Effector CD4-positive, alpha-beta T cell (primary cell): ENCODE measurements at regions not wholly inside any gene's neighbourhood (a gene's known extent, or its start where the extent isn't known, plus 50 kb on each side); places are given as distances from the start of the nearest gene placed in this dataset.

Source experiments
- DNase-seq: peaks from one replicate; pipeline ENCODE4 v3.0.0-alpha.2; 2020

DNA sequence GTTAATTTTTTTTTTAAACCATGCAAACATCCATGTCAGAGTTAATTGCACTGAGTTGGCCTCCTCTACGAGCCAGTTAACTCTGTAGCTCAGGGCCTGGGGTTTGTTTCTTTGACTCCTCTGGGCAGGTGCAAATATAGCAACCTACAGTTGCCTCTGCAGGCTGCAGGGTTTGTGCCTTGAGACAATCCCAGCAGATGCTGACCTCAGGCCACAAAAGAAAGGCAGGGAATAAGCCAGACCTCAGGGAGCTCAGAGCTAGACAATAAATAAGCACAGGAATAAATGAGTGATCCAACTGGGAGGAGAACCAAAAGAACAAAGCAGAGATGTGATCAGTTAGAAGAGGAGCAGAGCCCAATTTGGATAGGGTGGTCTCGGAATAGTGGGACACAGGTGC, 390.8 kb downstream of the SHANK2 start:
- DNase-seq = no peak

DNA sequence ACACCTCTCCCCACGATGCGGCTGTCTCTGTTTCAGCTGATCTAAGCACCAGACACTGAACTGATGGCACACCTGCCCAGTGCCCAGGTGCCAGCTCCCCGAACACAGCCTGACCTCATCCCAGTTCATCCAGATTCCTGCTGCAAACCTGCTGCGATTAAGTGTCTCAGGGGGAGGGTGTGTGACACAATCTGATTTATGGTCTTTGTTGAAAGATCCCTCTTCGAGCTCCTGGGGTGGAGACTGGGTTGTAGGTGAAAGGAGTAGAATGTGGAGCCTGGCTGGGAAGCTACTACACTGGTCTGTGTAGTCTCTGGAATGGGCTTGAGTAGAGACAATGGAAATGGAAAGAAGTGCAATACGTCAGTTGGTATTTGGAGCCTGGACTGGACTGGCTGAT, 390.3 kb downstream of the SHANK2 start:
- DNase-seq = no peak

DNA sequence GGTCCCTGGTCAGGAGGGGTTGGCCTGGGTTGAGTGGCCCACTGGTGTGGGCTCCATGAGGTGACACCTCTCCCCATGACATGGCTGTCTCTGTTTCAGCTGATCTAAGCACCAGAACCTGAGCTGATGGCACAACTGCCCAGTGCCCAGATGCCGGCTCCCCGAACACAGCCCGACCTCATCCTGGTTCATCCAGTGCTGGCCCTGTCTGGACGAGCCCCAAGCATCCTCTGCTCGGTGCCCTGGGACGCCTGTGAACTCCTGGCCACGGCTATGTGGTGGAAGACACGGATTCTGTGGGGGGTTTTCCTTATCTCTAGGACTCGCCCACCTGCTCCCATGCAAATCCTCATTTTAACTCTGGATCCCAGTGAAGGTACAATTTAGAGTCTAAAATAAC, 389.2 kb downstream of the SHANK2 start:
- no peak for DNase-seq

DNA sequence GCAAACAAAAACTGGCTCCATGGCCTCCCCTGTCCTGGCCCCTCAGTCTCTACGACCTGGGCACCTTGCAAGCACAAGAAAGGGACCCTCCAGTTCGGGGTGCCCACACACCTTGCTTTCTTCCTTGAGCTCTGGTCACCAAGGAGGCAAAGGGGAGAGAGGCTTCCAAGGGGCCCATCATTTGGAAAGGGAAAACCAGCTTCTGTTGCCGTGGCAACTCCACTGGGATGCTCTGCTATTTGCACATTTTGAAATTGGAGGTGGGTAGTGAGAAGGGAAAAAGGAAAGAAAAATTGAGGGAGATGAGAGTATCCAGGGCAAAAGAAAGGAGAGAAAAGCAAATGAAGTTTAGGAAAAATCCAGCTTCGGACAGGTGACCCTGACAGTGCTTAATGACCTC, 388.4 kb downstream of the SHANK2 start:
- DNase-seq = no peak

DNA sequence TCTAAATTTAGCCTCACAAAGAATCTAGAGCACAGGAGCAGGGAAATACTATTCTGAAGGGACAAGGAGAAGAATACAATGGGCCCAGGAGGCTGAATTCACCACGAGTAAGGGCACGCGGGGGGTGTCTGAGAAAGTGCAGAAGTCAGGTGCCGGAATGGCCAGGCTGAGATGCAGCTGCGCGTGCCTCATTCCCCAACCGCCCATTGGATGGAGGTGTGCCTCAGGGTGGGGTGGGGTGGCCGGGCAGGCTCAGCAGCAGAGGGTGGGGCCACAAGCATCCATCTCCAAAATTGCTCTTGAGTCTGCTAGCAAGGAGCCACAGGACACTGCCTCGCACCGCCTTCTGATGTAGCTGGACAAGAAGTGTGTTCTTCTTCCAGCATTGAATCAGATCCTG, 387.0 kb downstream of the SHANK2 start:
- no peak for DNase-seq

DNA sequence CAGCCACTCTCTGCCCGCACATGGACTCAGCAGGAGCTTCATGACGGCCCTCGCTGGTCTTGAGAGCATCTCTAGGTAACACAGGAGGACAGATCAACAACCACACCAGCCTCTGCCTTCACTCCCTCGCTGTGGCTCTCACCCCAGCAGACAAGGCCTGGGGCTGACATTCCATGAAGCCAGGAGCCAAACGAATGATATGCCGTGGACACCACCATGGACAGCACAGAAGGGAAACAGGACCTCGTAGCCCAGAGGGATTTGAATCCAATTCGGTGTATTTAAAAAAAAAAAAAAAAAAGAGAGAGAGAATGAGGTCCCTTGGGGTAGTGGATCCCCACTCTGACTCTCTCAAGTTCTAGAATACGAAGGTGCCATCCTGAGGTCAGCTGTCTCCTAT, 385.5 kb downstream of the SHANK2 start:
- DNase-seq = no peak

DNA sequence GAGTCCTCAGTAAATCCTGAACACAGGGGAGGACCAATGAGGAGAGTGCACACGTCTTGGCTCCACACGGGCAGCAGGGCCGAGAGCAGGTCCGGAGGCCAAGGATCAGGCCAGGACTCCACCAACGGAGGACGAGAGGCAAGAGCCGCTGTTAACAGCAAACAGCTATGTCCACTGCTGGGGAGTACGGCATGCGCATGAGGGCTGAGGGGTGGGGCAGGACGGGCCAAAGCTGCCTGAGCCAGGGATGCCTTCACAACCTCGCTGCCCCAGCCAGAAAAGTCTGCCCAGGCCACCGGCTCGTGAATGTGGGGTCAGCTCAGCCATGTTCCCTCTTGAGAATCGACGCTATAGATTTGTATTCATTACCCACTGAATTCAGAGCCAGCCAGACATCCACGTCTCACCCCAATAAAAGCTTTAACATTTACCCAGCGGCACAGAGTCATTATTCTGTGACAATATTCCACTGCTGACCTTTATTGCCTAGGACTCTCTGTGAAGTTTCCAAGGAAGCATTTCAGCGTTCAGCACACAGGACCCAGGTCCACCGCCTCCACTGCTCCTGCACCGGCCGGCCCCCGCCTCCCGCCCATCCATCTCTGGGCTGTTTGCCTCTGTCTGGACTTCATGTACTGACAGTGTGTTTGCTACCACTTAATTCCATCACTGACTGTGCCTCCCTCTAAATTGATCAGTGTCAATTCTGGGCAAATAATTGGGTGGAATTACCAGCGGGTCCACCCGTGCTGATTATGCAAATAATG, 384.9 kb downstream of the SHANK2 start:
- no peak for DNase-seq

DNA sequence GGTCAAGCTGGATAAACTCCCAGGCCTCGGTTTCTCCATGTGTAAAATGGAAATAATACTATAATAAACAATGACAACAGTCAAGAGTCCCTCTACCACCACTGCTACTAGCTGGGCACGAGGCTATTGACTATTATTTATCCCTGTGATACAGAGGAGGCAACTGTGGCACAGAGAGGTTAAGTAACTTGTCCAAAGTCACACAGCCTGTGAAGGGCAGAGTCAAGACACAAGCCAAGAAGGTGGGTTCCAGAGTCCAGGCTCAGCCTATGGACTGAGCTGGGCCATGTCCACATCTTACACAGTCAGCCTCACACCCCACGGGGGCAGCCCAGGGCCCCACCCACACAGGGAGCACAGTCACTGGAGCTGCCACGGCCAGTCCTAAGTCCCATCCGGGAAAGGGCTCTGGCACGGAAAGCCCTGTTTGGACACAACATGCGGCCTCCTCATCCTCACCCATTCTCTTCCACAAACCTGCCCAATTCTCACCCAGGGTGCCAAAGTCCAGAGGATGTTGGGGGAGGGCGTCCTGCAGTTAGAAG, 384.0 kb downstream of the SHANK2 start:
- DNase-seq = no peak

DNA sequence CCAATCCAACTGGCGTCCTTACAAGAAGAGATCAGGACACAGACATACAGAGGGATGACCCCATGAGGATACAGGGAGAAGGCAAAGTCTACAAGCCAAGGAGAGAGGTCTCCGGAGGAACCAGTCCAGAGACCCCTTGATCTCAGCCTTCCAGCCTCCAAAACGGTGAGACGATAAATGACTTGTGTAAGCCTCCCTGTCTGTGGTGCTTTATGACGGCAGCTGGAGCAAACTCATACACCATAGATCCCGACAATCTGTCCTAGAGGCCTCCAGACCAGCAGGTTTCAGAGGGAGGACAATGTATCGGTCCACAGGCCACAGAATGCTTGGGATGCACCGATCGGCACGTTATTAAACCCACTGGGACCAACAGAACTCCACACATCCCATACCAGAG, 383.3 kb downstream of the SHANK2 start:
- no peak for DNase-seq

DNA sequence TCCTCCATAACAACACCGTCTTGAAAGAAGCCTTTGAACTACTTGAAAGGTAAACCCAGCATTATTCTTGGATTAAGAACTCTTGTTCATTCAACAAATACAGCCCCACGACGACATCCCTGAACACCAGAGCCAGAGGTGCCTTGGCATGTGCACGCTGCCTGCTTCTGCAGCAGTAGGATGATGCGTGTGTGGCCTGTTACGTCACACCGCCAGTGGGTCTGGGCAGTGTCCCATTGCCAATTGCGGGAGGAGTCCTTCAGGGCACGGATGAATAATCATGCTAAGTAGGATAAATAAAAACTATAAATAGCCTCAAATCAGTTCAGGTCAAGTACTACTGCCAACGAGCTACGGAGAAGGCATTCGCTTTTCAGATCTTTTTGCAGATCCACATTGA, 380.5 kb downstream of the SHANK2 start:
- DNase-seq = no peak

DNA sequence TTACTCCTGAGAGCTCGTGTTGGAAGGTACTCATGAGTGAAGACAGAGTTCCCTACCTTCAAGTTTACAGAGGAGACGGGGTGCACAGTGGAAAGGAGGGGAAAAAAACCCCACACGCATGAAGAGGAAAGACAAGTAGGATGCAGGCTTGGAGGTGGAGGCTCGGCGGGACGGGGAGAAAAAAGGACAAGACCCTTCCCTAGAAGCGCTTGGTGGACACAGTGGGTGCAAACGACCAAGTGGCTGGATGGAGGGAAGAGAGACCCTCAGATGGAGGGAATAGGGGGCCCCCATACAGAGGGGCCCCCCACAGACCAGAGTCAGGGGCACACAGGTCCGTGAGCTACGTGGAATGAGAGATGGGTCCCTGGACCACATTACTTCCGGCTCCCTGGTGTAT, 380.1 kb downstream of the SHANK2 start:
- DNase-seq = no peak

DNA sequence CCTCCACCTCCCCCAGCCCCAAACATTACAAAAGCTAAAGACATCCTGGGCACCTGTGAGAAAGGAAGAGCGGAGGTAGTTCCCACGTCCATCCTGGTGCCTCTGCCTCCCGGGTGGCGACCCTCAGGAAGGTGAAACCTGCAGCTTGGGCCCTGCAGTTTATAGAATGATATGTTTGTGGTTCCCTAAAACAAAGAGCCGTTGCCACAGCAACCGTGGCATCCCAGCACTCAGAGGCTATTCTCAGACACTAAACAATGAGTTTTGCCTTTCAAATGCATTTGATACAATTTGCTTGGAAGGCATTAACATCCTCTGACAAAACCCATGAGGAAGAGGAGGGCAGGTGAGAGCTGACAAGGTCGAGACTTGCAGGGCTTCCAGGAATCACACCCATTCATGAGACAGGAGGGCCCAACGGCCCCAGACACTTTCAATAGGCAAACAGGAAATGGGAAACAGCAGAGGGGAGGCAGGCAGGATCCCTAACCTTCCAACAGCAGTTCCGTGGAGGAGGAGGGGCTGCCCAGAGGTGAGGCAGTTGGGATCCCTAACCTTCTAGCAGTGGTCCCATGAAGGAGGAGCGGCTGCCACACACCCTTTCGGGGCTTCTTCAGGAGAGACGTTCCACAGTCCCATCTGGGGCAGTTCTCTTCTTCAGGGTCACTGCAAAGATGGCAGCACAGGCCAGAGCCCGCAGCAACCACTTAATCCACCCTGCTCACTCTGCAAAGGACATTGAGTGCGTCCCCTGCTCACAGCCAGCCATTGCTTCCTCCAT, 379.2 kb downstream of the SHANK2 start:
- no peak for DNase-seq

DNA sequence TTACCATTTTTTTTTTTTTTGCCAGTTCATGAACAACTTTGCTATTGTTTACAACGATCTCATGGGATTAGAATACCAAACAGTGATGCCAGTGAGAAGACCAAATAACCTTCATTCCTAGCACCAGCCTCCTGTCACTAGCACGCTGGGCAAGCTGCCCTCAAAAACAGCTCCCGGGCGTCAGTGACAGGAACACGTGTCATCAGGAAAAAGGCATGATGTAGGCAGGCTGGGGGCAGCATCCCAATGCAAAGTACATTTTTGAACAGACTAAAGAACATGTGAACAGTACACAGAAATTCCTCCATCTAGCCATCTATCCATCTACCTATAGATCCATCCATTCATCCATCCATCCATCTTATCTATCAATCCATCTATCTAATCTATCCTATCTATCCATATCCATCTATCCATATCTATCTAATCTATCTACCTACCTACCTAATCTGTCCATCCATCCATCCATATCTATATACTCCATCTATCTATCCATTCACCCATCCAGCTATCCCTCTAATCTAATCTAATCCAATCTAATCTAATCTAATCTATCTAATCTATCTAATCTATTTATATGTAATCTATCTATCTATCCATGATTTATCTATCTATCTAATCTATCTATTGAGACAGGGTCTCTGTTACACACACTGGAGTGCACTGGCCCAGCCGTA, 378.5 kb downstream of the SHANK2 start:
- no peak for DNase-seq

DNA sequence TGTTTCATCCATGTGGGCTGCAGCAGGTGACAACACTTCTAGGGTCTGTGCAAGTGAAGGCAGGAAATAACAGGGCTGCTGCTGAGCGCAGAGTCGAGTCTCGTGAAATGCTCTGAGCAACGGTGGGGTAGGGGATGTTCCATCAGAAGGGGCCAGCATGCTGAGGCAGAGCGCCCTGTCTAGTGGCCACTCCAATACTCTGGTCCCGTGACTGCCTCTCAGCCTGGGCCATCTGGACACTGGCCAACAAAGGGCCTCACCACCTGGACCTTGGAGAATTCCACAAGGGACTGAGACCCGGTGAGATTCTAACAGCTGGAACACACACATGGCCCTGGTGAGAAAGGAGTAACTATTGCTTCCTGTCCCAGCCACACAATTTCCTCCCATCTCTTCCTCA, 375.7 kb downstream of the SHANK2 start:
- DNase-seq = no peak

DNA sequence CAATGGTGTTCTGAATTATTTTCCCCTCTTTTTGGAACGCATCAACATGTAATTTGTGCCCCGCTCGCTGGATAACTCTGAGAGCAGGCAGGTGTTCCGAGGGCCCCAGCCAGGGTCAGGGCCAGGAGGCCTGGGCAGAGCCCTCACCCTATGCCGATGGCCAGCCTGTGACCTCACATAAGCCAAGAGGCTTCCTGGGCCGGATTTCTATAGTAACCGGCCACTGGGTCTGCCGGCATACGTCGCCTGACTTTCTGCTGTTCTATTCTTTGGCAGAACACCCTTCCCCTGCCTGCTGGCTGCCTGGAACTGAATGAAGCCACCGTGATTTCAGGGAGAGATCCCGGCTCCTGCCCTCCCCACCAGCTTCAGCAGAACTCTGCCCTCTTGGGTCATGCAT, 375.2 kb downstream of the SHANK2 start:
- DNase-seq = no peak

DNA sequence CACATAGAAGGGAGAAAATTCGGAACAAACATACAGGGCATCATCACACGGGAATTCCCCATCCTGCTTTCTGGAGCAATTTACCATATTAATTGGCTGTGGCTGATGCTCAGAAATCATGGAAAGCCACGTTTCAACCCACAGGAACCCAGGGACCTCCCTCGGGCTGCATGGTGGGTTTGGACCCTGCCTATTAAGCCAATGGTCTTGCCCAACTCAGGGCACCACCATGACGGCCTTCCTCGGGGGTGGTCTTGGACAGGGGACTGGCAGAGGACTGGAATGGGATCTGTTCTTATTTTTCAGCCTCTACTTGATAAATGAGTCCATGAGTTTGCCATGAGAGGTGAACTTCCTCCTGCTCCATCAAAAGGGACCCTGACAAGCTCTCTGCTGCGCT, 374.0 kb downstream of the SHANK2 start:
- DNase-seq = no peak

DNA sequence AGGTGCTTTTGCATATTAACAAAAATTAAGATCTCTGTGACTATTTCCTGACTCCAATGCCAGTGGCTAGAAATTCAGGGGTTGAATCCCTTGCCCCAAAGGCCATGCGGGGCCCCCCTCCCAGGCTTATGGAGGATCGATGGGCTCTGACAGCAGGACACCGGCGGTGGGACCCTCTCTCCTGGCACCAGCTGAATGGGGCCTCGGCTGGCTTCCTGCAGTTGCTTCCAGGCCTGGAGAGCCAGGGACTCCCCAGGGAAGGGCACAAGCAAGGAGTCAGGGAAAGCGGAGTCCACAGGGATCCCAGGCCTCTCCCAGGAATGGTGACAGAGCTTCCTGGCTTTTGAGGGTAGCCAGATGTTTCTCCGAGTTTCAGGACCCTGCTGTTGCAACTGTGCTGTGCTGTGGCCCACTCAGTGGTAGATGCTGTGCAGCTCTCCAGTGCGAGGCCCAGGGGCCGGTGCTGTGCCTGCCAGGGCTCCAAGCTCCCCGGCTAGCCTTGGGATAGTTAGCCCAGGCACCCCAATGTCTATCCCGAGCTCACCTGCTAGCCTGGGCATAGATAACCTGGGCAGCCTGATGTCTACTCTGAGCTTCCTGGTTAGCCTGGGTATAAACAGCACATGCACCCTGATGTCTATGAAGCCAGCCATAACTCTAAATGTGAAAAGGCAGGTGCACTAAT, 372.6 kb downstream of the SHANK2 start:
- no peak for DNase-seq

DNA sequence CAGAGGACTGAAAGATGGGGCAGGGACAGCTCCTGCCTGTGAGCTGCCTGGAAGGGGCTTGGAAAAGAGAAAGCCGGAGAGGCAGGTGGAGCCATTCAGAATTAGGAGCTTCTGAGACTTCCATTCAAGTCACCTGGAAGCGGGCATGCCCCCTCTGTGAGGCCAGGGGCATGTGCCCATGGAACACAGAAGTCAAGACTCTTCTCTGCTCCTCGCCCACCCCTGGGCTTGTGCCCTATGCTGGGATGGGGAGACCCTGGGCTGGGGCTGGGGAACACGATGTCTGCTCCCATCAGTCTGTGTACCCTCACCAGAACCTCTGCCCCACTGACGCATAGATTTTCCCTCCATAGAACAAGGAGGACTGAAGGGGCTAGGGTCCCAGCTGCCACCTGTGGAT, 372.0 kb downstream of the SHANK2 start:
- DNase-seq = no peak

DNA sequence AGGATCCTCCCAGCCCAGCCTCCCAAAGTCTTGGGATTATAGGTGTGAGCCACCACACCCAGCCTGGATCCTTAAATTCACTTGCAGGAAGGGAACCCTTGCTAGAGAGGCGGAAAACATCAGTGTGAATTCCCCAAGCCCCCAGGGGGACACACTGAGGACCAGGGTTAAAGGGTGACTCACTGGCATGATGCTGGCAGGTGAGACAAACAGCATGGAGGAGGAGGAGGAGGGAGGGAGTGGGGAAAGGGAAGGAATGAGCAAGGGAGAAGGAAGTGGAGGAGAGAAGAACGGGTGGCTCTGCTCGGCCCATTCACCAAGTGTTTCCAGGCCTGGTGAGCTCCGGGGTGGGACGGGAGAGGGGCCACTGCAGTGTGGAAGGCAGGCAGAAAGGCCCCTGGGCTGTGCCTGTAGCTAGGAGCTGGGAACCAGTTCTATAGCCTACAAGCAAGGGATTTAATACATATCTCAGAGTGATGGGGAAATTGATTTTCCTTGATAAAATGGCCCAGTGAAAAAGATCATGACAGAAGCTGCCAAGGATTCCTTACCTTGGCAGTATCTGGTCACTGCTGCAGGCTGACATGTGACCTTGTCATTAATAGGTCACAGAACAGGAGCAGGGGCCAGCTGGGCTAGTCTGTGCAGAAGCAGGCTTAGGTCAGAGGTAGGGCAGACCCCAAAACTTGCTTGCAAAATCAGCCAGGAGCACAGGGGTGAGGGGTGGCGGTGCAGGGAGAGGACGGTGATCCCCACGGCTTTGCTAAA, 370.2 kb downstream of the SHANK2 start:
- no peak for DNase-seq

DNA sequence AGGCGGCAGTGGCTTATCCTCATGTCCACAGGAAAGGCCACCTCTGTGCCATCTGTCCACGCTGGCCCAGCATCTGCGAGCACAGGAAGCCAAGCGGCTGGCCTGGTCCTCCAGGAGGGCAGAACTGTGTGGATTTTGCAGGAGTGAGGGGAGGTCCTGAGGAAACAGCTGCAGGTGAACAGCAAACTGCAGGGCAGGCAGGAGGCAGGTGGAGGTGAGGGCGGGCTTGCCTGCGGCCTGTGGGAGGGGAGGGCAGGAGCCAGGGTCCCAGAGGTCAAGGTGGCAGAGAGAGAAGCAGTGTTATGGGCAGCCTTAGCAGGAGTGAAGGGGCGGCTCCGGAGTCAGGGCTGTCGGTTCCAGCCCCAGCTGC, 369.7 kb downstream of the SHANK2 start:
- DNase-seq = no peak

DNA sequence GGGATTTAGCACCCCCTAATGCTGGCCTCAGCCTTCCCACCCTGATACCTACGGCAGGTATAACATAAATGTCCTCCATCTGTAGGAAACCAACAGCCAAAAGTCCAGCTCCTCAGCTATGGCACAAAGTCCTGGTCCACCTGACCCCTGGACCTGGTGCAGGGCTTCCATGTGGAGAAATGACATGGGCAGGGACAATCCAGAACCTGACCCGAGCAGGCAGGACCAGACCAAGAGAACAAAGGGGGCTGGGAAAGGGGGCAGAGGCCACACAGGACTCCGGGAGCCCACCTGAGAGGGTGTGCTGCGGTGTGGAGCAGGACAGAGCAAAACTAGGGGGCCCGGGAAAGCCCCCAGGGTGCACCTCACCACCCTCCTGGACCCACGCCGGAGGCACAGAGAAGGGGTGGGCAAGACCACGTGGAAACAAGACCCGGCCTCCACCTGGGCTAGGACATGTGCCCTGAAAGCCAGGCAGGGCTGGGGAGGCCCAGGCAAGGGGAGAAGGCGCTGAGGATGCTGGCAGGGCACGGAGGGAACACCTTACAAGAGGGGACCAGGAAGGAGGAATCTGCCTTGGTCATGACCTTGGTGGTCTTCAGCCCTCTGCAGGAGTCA, 368.9 kb downstream of the SHANK2 start:
- DNase-seq = no peak
